HG03097 (cell line): ENCODE measurements at regions not wholly inside any gene's neighbourhood (a gene's known extent, or its start where the extent isn't known, plus 50 kb on each side); places are given as distances from the start of the nearest gene placed in this dataset.
A peak's percentile ranks its signal among the peaks of the same experiment; 100 is the strongest.
"Not testable (repeated sequence)": the region's sequence is repeated elsewhere in the genome, so short reads cannot be mapped to it uniquely, and the experiment has no call there.

Source experiments
- ATAC-seq: cut with Tn5 transposase; IDR thresholded peaks from one replicate; pipeline ENCODE4 v1.9.1; 2021; ENCODE audit not compliant: unreplicated experiment, low FRiP score

DNA sequence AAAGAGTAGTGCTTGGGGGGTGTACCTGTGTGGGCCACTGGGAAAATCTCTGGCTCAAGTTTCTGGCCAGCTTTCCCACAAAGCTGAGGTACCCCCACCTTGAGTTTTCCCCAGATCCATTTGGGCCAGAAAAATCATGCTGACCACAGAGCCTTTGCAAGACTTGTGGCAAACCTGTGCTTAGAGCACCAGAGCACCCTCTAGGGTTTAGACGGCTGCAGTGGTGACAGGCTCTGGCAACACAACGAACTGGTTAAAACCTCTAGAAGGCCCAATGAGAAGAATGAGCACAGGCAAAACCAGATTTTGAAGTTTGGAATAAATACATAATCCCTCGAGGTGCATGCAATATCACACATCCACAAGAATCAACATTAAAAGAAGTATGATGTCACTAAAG, 290.7 kb upstream of the FOLH1 start:
- no peak for ATAC-seq

GRCh38 chr11:49505231-49505630, 296.8 kb upstream of the FOLH1 start:
- ATAC-seq, result no peak

DNA sequence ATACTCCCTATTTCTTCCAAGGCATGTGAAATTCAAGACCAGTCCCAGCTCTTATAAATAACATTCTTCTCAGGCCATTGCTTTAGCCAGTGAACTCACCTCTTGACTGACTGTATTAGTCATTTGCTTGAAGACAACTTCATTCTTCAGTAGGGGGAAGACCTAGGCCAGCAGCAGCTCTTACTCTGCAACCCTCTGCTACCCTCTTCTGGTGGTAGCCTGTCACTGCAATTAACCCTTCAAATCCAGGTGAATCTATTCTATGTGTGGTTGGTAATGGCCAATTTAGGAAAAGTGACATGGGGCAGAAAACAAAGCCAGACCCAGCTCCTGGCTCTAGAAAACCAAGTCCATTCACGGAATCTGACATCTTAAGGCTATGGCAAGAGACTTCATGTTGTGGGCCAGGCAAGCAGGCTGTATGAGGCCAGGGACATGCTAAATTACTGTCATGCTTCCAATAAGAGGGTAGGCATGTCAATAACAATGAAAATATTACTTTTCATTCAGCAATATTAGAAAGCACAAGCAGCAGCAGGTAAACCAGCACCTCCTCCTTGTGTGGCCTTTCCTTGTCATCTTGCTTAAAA, 317.9 kb upstream of the FOLH1 start:
- peak; percentile 86 for ATAC-seq

DNA sequence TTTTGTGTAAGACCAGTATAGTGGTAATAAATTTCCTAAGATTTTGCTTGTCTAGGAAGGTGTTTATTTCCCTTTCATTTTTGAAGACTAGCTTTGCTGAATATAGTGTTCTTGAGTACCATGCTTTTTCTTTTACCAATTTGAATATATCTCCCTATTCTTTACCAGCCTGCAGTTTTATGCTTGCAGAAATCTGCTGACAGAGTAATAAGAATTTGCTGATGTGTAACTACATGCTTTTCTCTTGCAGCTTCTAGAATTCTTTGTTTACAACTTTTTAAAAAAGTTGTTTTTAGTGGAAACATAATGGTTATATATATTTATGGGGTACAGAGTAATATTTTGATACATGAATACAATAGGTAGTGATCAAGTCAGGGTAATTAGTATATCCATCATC, 324.8 kb upstream of the FOLH1 start:
- no peak for ATAC-seq

GRCh38 chr11:49538927-49539326, 330.5 kb upstream of the FOLH1 start:
- not testable (repeated sequence) for ATAC-seq

GRCh38 chr11:49558261-49558847, 350.0 kb upstream of the FOLH1 start:
- not testable (repeated sequence) for ATAC-seq

DNA sequence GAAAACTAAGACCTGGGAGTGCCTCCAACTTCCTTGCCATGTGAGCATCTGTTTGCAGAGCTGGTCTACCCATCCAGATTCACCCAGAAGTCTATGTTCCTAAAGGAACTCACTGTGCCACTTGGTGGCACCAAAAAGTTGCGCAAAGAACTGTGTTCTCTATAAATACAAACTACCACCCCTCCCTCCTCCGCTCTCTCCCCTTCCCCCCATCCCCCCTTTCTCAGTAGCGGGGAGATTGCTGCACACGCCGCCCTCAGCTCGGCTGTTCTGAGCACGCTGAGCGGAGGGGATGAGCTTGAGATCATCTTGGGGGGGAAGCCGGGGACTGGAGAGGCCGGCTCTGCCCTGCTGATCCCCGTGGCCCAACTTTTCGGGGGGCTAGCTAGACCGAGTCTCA, 352.2 kb upstream of the FOLH1 start:
- not testable (repeated sequence) for ATAC-seq

GRCh38 chr11:49561240-49561880, 353.0 kb upstream of the FOLH1 start:
- ATAC-seq, result not testable (repeated sequence)

DNA sequence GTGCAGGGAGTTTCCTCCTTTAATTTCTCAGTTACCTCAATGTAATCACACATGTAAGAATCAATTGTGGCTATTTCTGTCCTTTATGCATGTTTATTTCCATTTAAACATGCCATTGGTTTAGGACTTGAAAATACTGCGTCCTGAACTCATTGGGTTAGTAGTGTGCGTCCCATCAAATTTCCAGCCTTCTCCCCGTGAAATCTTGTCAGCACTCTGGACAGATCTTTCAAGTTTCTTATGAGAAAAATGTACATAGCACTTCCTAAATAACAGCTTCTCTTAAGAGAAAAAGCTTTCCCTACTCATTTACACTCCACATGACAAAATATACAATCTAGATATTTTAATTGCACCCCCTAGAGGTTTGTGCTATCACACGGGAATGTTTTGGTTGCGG, 353.9 kb upstream of the FOLH1 start:
- not testable (repeated sequence) for ATAC-seq

GRCh38 chr11:49579492-49579891, 371.1 kb upstream of the FOLH1 start:
- not testable (repeated sequence) for ATAC-seq

DNA sequence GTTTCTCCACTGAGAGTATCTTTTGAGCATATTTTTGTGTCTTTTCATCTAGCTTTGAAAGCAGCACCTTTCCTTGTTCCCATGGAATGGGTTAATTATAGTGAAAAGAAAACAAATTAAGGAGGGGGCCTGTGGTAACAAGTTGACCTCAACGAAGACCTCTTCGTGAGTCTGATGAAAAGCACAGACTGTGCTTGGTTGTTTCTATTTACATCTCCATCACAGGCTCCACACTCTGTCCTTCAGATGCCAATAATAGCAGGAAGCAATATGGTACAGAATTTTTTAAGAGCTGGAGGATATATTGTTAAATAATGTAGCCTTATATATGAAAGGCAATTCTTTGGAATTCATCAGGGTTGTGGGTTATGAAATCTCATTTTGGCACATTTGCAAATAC, 366.7 kb upstream of the OR4C13 start:
- not testable (repeated sequence) for ATAC-seq

DNA sequence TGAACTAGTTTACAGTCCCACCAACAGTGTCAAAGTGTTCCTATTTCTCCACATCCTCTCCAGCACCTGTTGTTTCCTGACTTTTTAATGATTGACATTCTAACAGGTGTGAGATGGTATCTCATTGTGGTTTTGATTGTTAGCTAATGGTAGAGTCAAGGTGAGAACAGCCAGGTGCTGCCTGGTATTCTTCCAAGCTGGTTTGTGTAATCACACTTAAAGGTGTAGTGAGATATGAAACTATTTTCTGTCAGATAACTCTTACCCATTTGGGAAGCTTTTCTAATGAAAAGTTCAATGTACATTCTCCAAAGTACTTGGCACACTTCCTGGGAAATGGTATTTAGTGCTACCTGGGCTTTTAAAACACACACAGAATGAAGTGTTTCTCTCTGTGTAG, 343.3 kb upstream of the OR4C13 start:
- not testable (repeated sequence) for ATAC-seq

DNA sequence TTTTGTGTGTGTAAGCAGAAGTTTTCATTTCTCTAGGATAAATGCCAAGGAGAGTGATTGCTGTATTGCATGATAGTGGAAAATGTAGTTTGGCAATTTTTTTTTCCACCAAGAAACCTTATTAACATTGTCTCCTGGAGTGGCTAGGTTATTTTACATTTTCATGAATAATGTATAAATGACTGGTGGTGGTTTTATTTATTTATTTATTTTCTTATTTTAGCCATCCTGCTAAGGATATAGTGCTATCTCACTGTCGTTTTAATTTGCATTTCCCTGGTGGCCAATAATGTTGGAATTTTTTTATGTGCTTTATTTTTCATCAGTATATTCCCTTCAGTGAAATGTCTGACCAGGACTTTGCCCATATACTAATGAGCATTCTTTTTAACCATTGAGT, 328.3 kb upstream of the OR4C13 start:
- not testable (repeated sequence) for ATAC-seq

DNA sequence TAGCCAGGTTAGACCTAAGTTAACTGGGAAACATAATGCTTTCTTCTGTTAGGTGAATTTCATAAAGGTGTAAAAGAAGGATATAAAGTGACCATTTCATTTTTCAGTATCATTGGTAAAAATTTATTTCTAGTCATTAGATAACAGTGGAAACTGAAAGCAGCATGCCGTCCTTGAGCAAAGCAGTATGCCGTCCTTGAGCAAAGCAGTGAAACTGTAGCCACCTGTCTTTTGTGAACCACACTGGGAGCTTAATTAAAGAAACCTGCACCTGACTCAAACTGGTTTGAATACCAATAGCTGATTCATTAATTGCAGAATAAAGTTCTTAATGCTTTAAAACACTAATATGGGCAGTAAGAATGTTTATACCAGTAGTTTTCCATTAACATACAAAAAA, 281.5 kb upstream of the OR4C13 start:
- ATAC-seq, result not testable (repeated sequence)

DNA sequence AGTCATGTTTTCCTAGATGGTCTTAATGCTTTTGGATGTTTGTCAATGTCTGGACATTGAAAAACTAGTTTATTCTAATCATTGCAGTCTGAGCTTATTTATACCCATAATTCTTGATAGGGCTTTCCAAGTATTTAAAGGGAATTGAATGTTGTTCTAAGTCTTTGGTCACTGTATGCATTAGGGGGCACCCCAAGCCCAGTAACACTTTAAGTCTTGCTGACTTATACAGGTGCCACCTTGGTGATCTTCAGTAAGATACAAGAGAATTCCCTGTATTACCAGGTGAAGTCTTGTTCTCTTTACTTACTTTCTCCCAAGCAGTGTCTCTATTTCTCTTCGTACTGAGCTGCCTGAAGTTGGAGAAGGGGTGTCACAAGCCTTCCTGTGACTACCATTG, 250.1 kb upstream of the OR4C13 start:
- ATAC-seq, result not testable (repeated sequence)

- ATAC-seq, result not testable (repeated sequence)
Measured at GRCh38 chr11:49750447-49750846, 201.7 kb upstream of the OR4C13 start.

GRCh38 chr11:49750960-49751359, 201.2 kb upstream of the OR4C13 start:
- ATAC-seq, result not testable (repeated sequence)

DNA sequence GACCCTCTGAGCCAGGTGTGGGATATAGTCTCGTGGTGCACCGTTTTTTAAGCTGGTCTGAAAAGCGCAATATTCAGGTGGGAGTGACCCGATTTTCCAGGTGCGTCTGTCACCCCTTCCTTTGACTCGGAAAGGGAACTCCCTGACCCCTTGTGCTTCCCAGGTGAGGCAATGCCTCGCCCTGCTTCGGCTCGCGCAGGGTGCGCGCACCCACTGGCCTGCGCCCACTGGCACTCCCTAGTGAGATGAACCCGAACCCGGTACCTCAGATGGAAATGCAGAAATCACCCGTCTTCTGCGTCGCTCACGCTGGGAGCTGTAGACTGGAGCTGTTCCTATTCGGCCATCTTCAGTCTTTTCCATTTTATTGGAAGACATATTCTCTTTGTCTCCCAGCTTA, 171.4 kb upstream of the OR4C13 start:
- not testable (repeated sequence) for ATAC-seq

DNA sequence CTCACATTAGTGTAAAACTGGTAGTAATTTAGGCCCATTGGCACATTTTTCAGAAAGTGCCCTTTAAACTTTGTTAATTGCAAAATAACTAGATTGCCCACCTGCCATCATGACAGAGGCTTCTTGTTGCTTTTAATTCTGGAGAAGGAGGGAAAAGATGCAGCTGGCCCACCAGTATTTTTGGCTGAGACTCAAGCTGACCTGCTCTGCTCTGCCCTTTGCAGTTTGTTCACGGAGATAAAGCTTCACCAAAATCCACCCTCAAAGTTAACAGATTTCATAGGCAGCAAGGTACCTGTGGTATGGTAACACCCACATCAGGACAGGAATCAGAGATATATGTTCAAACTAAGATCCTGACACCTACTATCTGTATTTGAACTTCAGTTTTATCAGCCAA, 170.2 kb upstream of the OR4C13 start:
- not testable (repeated sequence) for ATAC-seq

DNA sequence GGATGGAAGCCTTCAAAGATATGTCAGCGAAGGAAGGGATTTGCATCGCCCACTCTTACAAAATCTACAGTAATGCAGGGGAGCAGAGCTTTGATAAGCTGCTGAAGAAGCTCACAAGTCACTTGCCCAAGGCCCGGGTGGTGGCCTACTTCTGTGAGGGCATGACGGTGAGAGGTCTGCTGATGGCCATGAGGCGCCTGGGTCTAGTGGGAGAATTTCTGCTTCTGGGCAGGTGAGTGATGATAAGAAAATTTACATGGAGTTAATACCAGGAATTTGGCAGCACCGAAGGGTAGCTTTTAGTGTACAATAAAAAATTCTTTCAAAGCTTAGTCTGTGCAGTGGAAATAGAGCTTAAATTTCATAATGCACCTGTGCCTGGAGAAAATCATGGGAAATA, 168.3 kb upstream of the OR4C13 start:
- ATAC-seq, result not testable (repeated sequence)

DNA sequence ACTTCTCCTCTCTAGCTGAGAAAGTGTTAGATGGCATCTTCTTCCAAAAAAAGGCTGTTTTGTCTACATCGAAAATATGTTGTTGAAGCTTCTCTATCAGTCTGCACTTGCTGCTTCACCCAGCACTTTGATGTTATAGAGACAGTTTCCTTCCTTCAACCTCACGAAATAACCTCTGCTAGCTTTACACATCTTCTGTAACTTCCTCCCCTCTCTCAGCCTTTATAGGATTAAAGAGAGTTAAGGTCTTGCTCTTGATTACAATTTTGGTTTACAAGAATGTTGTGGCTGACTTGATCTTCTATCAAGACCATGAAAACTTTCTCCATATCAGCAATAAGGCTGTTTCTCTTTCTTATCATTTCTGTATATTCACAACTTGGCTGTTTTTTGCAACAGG, 162.4 kb upstream of the OR4C13 start:
- not testable (repeated sequence) for ATAC-seq

GRCh38 chr11:49798206-49798837, 153.9 kb upstream of the OR4C13 start:
- not testable (repeated sequence) for ATAC-seq
